ENCODE measurements at regions not wholly inside any gene's neighbourhood (a gene's known extent, or its start where the extent isn't known, plus 50 kb on each side); places are given as distances from the start of the nearest gene placed in this dataset.

DNA sequence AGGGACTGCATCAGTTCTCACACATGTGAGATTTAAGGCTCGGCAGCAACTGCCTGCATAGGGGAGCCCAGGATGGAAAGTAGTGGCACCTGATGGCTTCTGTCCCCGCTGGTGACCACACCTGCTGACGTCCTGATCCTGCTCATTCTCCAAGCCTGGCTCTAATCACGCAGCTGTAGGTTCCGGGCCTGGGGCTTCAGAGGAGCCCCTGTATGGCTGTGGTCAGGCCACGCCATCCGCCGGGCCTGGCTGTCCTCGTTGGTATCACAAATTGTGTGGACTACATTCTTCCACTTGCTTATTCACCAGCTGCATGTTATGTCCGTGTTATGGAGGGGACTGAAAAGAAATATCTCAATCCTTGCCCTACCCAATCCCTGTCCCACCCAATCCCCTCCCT is 580.0 kb downstream of the TBC1D22A start:
- no peak for ATAC-seq
- no peak for DNase-seq (ENCODE audit: missing footprints)
- intact Hi-C loops (cut with DNase I): no loop called here

DNA sequence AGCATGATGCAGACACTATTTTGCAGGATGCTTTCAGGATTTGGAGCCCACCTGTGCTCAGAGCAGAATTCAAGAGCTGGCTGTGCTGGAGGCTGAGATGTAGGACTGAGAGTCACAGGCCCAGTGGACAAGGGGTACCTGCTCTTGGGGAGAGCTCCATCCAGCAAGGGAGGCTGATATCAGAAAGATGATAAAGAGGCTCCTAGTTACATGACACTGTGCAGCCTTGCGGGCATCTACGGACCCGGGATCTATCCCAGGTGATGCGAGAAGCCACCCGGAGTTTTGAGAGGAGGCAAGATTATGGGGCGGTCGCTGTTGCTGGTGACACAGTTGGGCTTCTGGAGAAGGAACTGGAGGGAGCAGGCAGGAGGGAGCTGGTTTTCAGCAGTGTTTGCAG is 579.0 kb downstream of the TBC1D22A start:
- DNase-seq (ENCODE audit: missing footprints) (no peak), ATAC-seq (no peak)
- intact Hi-C loops (cut with DNase I): no loop called here

DNA sequence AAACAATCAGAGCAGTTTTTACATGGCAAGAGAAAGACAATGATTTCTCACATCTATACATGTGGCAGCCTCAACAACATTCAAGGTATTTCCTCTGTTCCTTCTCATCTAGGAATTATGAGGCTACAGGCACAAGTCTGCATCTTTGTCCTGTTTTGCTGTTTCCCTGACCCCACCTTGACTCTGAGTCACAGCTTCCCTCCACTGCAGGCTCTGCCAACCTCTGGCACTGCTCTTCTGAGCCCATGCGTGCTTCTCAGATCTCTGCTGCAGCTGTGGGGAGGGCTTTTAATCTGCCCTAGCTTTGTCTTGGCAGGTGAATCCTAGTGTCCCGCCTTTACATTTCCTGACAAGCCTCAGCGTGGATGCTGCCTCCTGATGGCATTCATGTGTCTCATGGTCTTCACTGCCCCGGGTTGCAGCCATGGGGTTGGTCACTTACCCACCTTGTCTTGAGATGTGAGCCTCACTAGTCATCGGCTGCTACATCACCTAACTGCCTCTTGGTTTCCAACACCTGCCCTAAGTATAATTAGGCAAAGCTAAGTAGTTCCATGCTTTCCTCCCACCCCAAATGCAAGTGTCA is 578.5 kb downstream of the TBC1D22A start:
- intact Hi-C loops (cut with DNase I): no loop called here
- ATAC-seq (no peak), DNase-seq (ENCODE audit: missing footprints) (no peak)

DNA sequence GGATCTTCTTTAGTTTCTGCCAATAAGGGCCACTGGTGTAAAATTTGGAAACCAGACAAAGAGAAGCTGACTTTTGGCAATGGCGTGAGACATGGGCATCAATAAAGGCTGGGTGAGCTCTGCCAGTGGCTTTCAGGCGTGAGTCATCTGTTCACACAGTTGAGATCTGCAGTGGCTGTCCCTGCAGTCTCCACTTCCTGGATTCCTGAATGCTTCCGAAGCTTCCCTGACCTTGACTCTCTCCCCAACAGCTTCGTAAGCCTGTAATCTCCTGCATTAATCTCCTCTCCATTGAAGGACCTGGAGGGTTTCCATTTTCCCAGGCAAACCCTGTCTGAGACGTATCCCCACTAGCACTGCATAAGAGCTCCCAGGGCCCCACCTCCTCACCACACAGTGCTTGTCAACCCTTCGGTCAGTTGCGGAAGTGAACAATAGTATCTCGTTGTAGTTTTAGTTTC is 574.7 kb downstream of the TBC1D22A start:
- no peak for DNase-seq (ENCODE audit: missing footprints)
- no peak for ATAC-seq
- intact Hi-C loops (cut with DNase I): no loop called here

DNA sequence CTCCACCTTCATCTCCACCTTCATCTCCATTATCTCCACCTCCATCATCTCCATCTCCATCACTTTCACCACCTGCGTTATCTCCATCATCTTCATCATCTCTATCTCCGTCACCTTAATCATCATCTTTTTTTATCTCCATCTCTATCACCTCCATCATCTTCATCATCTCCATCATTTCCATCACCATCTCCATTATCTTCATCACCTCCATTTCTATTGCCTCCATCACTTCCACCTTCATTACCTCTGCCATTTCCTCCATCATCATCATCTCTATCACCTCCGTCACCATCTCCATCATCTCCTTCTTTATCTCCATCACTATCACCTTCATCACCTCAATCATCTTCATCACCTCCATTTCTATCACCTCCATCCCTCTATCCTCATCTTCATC is 573.5 kb downstream of the TBC1D22A start:
- ATAC-seq (no peak), DNase-seq (ENCODE audit: missing footprints) (no peak)
- intact Hi-C loops (cut with DNase I): no loop called here

DNA sequence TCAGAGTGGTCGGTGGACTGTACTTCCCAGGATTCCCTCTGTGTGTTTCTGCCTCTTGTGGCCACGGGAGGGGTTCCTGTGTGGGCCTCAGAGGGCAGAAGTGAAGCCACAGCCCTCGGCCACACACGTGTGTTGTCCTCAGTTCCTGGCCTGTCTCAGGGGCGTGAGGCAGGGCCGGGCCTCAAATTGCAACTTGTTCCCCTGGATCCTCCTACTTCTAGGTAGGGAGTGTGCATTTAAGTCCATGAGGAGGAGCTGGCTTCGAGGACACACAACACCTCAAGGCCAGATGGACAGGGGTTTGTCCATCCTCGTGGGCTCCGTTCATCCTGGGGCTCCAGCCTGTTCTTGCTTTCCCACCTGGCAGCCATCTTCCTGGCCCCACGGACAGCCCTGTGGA is 573.0 kb downstream of the TBC1D22A start:
- no peak for DNase-seq (ENCODE audit: missing footprints)
- no peak for ATAC-seq
- intact Hi-C loops (cut with DNase I): no loop called here

DNA sequence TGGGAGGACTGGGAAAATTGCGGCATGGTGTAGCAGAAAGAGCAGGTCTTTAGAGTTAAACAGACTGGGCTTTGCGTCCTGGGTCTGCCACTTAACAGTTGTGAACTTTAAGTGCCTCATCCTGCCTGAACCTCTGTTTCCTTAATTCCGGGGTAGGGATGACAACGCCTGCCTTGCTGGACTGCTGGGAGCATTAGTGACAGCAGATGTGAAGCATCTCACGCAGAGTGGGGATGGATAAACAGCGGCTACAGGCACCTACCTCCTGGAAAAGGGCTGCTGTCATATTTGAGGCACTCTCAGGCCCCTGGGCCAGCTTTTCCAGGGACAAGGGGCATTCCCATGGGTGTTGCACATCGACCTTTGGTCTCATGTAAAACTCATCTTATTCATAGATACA is 572.2 kb downstream of the TBC1D22A start:
- DNase-seq (ENCODE audit: missing footprints) (no peak), ATAC-seq (no peak)
- intact Hi-C loops (cut with DNase I): no loop called here

DNA sequence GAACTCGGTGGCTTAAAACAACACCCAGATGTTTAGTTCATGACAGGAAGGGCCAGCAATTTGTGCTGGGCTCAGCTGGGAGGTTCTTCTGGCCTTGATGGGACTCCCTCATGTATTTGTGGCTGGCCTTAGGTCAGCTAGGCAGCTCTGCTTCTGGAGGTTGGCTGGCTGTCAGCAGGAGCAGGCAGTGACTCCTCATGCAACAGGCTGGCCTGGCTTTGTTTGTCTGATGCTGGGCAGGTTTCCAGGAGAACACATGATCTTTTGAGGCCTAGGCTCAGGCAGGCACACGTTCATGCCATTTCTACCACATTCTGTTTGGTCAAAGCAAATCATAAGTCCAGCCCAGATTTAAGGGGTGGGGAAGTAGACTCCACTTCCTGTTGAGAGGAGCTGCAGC is 571.2 kb downstream of the TBC1D22A start:
- no peak for ATAC-seq
- intact Hi-C loops (cut with DNase I): no loop called here
- DNase-seq (ENCODE audit: missing footprints): no peak

DNA sequence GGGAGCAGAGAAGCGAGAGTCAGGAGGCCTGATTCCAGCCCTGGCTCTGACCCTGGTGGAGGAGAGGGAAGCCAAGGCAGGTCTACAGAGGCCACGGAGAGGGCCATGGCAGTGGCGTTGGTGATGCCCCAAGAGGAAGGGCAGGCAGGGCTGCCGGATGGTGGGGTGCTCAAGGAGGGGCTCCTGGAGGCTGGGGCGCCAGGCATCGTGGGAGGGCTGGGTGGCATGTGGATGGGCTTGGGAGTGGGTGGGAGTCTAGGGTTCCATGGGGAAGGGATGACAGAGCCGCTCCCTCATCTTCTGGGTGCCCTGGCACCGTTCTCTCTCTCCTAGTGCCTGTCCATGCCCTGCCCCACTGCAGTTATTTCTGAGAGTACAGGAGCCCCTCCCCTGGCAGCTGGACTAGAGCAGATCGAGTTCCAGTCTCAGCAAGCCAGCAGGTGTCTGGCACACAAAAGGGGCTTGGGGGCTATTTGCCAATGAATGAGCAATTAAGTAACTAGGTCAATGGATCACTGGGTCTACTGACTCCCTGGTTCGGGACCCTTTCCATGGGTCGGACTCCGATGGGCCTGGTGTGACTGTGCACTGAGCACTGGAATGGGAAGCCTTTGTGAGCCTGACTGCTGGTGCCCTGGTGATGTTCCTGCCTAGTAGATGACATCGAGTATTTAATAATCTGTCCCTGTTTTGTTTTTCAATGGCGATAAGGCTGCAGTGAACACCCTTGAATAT is 570.0 kb downstream of the TBC1D22A start:
- intact Hi-C loops (cut with DNase I): no loop called here
- ATAC-seq (no peak), DNase-seq (ENCODE audit: missing footprints) (no peak)

DNA sequence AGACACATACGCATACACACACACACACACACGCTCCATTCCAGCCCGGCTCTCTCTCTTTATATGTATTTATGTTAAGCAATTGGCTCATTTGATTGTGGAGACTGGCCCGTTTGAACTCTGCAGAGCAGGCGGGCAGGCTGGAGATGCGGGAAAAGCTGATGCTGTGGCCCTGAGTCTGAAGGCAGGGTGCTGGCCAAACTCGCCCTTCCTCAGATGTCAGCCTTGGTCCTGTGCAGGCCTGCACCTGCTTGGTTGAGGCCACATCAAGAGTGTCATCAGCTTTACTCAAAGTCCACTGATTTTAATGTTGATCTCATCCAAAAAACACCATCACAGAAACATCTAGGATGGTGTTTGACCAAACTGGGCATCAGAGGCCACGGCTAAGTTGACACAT is 569.3 kb downstream of the TBC1D22A start:
- intact Hi-C loops (cut with DNase I): no loop called here
- DNase-seq (ENCODE audit: missing footprints) (no peak), ATAC-seq (no peak)

DNA sequence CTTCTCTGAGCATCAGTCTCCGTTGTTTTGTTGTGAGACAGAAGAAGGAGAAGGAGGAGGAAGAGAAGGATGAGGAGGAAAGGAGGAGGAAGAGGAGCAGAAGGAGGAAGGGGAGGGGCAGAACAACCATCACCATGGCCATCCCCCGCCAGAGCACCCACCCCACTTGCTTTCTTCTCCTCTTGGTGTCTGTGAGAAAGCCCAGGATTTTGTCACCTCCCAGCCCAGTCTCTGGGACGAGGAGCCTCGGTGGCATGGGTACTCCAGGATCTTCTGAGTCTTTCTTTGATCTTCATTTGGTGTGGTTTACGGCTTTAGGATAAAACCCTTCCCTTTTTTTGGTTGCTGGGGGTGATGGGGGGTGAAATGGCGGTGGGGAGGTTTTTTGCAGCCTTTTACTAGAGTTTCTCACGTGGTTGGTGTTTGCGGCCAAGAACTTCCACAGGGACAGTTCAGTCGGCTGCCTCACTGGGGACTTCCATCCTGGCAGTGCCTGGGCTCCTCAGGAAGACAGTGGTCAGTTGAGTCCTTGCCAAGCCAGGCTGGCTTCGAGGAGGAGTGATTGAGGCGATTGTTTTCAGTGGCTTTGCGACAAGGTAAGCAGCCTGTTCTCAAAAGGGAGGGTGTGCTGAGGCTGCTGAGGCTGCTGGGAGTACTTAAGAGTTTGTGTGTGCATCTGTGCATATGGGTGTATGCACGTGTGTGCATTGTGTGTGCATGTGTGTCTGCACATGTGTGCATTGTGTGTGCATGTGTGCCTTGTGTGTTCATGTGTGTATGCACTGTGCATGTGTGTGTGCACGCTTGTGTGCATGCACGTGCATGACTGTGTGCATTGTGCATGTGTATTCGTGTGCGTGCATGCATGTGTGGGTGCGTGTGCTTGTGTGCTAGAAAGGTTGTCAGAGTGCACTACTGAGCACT is 567.5 kb downstream of the TBC1D22A start:
- ATAC-seq: no peak

DNA sequence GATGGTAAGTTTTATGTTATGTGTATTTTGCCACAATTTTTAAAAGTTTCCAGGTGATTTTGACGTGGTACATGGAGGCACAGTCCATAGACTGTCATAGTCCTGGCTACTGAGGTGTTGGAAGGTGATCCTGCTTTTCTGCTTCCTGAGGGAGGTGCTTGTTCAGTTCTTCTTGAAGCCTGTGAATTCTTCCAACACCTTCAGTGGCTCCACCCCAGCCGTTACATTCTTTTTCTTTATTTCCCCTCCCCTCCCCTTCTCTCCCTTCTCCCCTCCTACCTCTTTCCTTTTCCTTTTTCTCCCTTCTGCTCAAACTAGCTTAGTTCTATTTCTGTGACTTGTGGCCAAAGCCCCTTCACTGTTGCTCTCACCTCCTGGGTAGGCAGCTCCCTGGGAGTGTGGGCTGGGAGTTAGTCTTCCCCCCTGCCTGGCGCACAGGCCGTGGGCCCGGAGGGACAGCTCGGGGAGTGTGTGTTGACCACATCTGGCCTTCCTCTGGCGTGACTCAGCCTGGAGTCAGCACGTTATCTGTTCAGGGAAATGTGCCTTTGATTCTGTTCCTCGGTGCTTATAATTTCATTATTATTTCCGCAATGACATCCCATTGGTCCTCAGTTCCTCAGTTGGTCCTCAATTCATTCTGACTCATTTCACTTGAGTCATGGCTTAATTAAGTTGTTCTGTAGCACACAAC is 566.2 kb downstream of the TBC1D22A start:
- ATAC-seq (no peak), DNase-seq (ENCODE audit: missing footprints) (no peak)
- intact Hi-C loops (cut with DNase I): no loop called here

More for the DNA sequence above, 567.5 kb downstream of the TBC1D22A start:
- DNase-seq (ENCODE audit: missing footprints): no peak
- intact Hi-C loops (cut with DNase I): no loop called here

DNA sequence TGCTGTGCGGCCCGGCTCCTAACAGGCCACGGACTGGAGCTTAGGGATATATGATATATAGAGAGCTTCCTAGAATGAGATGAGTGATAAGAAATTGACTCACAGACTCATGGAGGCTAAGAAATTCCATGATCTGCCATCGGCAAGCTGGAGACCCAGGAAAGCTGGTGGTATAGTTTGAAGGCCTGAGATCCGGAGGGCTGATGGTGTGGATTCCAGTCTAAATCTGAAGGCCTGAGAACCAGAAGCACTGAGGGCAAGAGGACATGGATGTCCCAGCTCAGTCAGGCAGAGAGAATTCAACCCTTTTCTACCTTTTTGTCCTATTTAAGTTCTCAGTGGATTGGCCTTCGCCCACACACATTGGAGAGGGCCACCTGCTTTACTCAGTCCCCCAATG is 564.8 kb downstream of the TBC1D22A start:
- DNase-seq (ENCODE audit: missing footprints): no peak
- intact Hi-C loops (cut with DNase I): no loop called here
- ATAC-seq: no peak

DNA sequence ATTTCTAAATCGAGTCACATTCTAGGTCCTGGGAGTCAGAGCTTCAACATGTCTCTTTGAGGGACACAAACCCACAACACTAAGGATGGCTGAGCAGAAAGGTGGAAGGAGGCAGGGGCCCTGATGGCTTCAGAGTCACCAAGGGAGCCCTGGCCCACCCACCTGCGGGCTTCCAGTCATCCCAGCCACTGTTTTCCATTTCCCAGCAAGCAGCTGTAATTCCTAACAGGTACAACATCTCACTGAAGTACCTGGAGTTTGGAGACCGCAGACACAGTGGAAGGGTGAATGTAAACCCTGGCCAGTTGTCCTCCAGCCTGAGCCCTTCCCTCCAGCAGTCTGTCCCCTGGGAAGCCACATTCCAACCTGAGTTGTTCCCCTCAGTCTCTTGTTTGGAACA is 562.8 kb downstream of the TBC1D22A start:
- intact Hi-C loops (cut with DNase I): no loop called here
- ATAC-seq: no peak

DNA sequence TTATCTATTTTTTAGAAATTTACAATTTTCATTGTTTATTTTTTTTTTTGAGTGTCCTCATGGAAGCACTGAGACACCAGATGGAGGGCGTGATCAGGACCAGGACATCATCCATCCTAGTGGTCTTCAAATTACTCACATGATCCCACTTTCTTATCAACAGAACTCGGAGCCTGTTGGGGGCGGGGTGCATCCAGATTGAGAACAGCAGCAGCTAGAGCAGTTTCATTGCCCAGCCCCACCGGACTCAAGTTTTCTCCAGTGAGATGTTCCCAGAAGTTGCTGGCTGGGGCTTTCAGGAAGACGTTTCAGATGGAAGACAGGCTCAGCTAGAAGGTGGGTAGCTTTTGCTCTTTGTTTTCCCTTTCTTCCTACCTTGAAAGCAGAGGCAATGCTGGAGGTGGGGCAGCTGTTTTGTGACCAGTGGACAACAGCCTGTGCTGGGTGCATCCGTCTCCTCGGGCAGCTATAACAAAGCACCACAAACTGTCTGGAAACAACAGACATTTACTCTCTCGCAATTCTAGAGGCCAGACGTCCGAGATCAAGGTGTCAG is 562.1 kb downstream of the TBC1D22A start:
- ATAC-seq: no peak
- DNase-seq (ENCODE audit: missing footprints): no peak
- intact Hi-C loops (cut with DNase I): no loop called here

More for the DNA sequence above, 562.8 kb downstream of the TBC1D22A start:
- DNase-seq (ENCODE audit: missing footprints): no peak

DNA sequence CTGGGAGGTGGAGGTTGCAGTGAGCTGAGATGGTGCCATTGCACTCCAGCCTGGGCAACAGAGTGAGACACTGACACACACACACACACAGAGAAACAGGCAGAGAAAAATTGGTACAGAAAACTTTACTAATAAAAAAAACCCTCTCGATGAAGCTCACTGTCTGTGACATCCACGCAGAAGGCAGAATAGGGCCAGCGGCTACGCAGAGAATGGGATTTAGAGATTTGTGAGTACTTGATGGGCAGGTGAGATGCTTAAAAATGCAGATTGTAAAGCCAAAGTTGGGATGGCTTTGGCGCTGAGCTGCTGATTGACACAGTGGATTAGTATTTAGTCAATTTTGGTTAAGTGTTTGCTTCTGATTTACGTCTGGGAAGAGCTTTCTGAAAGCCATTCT is 561.1 kb downstream of the TBC1D22A start:
- intact Hi-C loops (cut with DNase I): no loop called here
- no peak for DNase-seq (ENCODE audit: missing footprints)
- no peak for ATAC-seq

DNA sequence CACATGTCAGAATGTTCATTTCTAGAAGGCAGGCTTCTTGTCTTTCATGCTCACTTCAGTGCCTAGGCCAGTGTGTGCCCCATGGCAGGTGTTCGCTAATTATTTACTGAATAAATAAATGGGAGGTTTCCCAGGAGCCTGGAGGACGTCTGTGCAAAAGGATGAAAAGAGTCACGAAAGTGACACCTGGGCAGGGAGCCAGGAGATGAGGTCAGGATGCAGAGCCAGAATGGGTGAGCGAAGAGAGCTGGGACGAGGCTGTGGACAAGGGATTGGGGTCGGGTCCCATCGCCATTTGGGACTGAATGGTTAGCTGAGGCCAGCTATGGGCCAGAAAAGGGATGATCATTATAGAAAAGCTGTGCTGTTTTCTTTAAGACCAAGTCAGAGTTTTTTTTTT is 560.4 kb downstream of the TBC1D22A start:
- intact Hi-C loops (cut with DNase I): no loop called here
- DNase-seq (ENCODE audit: missing footprints): no peak

DNA sequence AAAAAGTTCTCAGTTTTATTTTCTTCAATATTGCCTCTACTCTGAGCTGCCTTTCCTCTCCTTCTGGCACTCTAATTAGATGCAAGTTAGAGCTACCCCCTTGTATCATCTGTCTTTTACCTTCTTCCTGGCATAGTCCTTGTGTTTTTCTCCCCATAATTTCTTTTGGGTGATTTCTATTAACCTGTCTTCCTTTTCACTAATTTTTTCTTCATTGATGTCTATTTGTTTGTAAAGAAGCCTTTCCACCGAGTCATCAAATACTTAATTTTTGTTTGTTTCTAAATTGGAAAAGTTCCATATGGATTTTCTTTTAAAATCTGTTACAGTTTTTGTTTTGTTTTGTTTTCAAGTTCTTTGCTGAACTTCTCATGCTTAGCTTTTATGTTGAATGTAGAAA is 558.1 kb downstream of the TBC1D22A start:
- no peak for ATAC-seq
- no peak for DNase-seq (ENCODE audit: missing footprints)
- intact Hi-C loops (cut with DNase I): no loop called here

More for the DNA sequence above, 560.4 kb downstream of the TBC1D22A start:
- ATAC-seq: no peak

Data from Right ventricle myocardium inferior (tissue), 1 donor.